ENCODE measurements at regions not wholly inside any gene's neighbourhood (a gene's known extent, or its start where the extent isn't known, plus 50 kb on each side); places are given as distances from the start of the nearest gene placed in this dataset.
"Not testable (repeated sequence)": the region's sequence is repeated elsewhere in the genome, so short reads cannot be mapped to it uniquely, and the experiment has no call there.

DNA sequence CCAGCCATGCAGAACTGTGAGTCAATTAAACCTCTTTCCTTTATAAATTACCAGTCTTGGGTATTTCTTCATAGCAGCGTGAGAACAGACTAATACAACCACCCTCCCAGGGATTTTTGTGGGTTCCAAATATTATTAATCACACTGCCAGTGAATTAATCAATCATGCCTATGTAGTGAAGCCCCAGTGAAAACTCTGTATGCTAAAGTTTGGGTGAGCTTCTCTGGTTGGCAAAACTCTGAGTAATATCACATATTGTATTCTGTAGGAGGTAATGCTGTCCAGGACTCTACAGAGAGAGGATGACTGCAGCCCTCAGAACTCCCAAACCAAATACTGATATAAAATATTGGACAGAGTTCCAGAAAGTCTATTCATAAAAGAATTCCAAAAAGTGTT is 216.9 kb downstream of the RPAP3 start:
- TF ChIP-seq, protein P1, sequence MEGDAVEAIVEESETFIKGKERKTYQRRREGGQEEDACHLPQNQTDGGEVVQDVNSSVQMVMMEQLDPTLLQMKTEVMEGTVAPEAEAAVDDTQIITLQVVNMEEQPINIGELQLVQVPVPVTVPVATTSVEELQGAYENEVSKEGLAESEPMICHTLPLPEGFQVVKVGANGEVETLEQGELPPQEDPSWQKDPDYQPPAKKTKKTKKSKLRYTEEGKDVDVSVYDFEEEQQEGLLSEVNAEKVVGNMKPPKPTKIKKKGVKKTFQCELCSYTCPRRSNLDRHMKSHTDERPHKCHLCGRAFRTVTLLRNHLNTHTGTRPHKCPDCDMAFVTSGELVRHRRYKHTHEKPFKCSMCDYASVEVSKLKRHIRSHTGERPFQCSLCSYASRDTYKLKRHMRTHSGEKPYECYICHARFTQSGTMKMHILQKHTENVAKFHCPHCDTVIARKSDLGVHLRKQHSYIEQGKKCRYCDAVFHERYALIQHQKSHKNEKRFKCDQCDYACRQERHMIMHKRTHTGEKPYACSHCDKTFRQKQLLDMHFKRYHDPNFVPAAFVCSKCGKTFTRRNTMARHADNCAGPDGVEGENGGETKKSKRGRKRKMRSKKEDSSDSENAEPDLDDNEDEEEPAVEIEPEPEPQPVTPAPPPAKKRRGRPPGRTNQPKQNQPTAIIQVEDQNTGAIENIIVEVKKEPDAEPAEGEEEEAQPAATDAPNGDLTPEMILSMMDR (IDR thresholded peaks at IDR 0.05; ENCODE audit: low read depth, low read length) = no peak
- no peak for DNase-seq (ENCODE audit: extremely low read depth, low read depth)

DNA sequence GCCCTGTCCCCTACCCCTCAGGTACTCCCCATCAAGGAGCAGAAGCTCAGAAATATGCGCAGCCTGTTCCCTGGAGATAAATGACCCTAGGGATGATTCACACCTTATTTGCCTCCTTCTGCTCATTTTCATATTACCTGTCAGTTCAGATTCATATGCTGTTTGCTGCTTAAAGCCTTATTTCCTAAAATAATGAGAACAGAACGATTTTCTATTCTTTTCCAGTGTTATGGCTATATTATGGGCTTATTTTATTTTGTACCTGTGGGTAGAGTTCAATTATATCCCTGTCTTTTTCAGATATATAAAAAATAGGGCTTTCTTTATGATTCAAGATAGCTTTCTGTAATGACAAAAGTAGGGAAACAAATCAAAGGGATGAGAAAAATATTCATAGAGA is 224.8 kb downstream of the RPAP3 start:
- no peak for DNase-seq (ENCODE audit: extremely low read depth, low read depth)
- TF ChIP-seq, protein P1 (IDR thresholded peaks at IDR 0.05; ENCODE audit: low read depth, low read length) = no peak

DNA sequence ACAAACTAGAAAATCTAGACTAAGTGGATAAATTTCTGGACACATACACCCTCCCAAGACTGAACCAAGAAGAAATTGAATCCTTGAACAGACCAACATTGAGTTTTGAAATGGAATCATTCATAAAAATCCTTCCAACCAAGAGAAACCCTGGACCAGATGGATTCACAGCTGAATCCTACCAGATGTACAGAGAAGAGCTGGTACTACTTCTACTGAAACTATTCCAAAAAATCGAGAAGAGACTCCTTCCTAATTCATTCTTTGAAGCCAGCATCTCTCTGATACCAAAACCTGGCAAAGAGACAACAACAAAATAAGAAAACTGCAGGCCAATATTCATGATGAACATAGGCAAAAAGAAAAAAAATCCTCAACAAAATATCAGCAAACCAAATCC is 227.4 kb downstream of the RPAP3 start:
- no peak for DNase-seq (ENCODE audit: extremely low read depth, low read depth)

DNA sequence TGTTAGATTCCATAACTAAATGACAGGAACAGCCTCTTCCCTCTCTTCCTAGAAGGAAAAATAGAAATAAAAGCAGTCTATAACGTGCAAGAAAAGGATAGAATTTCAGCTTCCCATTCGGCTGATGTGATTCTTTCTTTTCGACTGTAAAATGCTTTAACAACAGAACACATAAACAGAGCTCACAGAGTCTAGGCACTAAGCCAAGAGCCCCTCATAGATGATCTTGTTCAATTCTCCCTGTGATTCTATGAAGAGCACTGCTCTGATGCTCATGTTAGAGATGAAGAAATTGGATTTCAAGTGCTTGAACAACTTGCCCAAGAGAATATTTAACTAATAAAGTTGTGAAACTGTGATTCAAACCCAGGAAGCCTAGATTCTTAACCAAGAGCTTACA is 232.7 kb downstream of the RPAP3 start:
- DNase-seq (ENCODE audit: extremely low read depth, low read depth) = no peak
- TF ChIP-seq, protein P1 (IDR thresholded peaks at IDR 0.05; ENCODE audit: low read depth, low read length) = no peak

More for the DNA sequence above, 227.4 kb downstream of the RPAP3 start:
- TF ChIP-seq, protein P1 (IDR thresholded peaks at IDR 0.05; ENCODE audit: low read depth, low read length) = no peak

DNA sequence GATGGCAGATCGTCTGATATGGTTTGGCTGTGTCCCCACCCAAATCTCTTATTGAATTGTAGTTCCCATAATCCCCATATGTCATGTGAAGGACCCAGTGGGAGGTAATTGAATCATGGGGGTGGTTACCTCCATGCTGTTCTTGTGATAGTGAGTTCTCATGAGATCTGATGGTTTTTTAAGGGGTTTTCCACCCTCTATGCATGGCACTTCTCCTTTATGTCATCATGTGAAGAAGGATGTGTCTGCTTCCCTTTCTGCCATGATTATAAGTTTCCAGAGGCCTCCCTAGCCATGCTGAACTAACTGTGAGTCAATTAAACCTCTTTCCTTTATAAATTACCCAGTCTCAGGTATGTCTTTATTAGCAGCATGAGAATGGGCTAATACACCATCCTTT is 235.5 kb downstream of the RPAP3 start:
- DNase-seq (ENCODE audit: extremely low read depth, low read depth) = not testable (repeated sequence)

DNA sequence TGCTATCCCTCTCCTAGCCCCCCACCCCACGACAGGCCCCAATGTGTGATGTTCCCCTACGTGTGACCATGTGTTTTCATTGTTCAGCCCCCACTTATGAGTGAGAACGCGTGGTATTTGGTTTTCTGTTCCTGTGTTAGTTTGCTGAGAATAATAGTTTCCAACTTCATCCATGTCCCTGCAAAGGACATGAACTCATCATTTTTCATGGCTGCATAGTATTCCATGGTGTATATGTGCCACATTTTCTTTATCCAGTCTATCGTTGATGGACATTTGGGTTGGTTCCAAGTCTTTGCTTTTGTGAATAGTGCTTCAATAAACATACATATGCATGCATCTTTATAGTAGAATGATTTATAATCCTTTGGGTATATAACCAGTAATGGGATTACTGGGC is 241.9 kb downstream of the RPAP3 start:
- DNase-seq (ENCODE audit: extremely low read depth, low read depth) = not testable (repeated sequence)

DNA sequence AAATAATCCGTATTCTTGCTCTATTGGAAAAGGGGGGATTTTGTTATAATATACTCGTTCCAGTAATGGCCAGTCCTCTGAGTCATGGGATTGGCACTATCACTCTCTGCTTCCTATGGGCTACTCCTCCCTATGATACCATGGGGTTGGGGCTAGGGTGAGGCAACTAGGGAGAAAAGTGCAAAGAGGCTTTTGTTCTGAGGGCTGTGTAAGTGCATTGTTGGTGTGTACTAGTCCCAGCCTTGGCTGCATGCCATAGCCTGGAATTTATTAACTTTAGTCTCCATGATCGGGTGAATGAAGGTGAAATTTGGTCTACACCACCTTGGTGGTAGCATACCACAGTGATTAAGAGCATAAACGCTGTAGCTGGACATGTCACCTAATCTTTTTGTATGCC is 247.6 kb downstream of the RPAP3 start:
- no peak for DNase-seq (ENCODE audit: extremely low read depth, low read depth)
- TF ChIP-seq, protein P1 (IDR thresholded peaks at IDR 0.05; ENCODE audit: low read depth, low read length) = no peak

DNA sequence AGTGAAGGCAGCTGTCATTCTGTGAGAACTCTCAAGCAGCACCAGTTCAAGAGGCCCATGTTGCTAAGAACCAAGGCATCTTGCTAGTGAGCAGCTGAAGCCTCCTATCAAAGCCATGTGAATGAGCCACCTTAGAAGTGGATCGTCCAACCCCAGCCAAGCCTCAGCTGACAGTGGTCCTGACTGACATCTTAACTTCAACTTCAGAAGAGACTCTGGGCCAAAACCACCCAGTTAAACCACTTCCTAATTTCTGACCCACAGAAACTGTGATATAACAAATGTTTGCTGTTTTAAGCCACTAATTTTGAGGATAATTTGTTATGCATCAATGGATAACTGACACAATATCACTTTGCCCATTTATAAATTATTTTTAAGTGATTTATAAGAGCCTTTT is 256.0 kb downstream of the RPAP3 start:
- TF ChIP-seq, protein P1 (IDR thresholded peaks at IDR 0.05; ENCODE audit: low read depth, low read length) = no peak
- DNase-seq (ENCODE audit: extremely low read depth, low read depth) = no peak

DNA sequence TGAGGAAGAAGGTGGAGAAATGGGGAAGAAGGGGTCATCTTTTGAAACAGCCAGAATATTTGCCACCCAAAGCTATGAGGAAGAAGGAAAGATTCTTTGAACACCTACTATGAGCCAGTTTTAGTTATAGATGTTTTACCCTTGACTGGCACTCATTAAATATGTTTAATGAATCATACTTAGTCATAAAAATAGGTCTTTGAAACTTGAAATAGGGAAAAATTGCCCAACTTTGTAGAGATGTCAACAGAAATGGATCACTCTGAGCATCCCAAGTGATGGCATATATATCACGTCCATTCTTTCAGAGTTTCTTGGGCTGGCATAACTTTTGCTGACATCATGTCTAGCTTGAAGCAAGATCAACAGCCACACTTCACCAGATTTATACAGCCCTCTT is 263.5 kb downstream of the RPAP3 start:
- TF ChIP-seq, protein P1 (IDR thresholded peaks at IDR 0.05; ENCODE audit: low read depth, low read length) = no peak
- no peak for DNase-seq (ENCODE audit: extremely low read depth, low read depth)

Measured in AG09319 (cell line).